ENCODE measurements at regions not wholly inside any gene's neighbourhood (a gene's known extent, or its start where the extent isn't known, plus 50 kb on each side); places are given as distances from the start of the nearest gene placed in this dataset.
A peak's percentile ranks its signal among the peaks of the same experiment; 100 is the strongest.

DNA sequence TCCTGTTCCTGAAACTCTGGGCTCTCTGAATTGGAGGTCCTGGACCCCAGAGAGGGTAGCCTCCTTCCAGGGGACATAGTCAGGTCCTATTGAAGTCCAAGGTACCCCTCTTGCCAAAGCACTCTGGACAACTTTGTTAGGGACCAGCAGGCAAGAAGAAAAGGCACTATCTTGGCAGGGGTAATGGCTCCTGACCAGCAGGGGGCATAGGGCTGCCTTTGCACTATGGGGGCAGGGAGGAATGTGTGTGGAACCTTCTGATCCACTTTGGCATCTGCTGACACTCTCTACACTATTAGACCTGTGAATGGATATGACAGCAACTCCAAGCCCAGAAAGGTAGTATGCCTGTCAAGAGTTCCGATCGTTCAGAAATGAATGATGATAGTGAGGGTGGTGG, 179.0 kb upstream of the CD180 start:
- Histone ChIP-seq H2AFZ (ENCODE audit: low read depth, low read length, poor library complexity, severe bottlenecking) (no peak overlapping the region), H3K4me3 (replicated peaks in 1 of 2; ENCODE audit: low read depth in 1 of 2, low read length in 2 of 2) (no peak overlapping the region), H3K4me1 (ENCODE audit: control insufficient read depth in 1 of 2, insufficient read depth in 2 of 2, low read length in 2 of 2) (no peaks in the 10 kb centered on the region), H3K79me2 (ENCODE audit: insufficient read depth, low read length) (no peaks in the 10 kb centered on the region), H3K9me3 (ENCODE audit: control insufficient read depth in 1 of 2, insufficient read depth in 1 of 2, low read depth in 1 of 2, low read length in 2 of 2) (no peaks in the 10 kb centered on the region), H4K20me1 (ENCODE audit: insufficient read depth) (no peaks in the 10 kb centered on the region), H3K9me2 (ENCODE audit: insufficient read depth) (no peaks in the 10 kb centered on the region), H3K9ac (ENCODE audit: low read length) (no peak overlapping the region), H3K36me3 (ENCODE audit: control insufficient read depth in 1 of 2, insufficient read depth in 2 of 2, low read length in 2 of 2) (no peaks in the 10 kb centered on the region), H3K27ac (ENCODE audit: low read depth, low read length) (no peak overlapping the region), H3K27me3 (ENCODE audit: insufficient read depth, low read length) (no peaks in the 10 kb centered on the region), H3K4me2 (ENCODE audit: low read length) (no peak overlapping the region)
- ChIA-PET POLR2A (no interaction called here), CTCF (no interaction called here), RAD21 (ENCODE audit: low non-redundant PET in 1 of 2, low total read pairs in 2 of 2, uncharacterized antibody in 2 of 2, unreplicated experiment in 2 of 2) (no interaction called here)
- no TSS peak for BruUV-seq (replicated peaks)
- DNase-seq (ENCODE audit: low read depth, low spot score) (no peak), ATAC-seq (no peak)
- no peak for TF ChIP-seq ZFX (IDR thresholded peaks at IDR 0.05)
- TF ChIP-seq JUND (IDR thresholded peaks at IDR 0.05), result no peak
- TF ChIP-seq, protein P1, sequence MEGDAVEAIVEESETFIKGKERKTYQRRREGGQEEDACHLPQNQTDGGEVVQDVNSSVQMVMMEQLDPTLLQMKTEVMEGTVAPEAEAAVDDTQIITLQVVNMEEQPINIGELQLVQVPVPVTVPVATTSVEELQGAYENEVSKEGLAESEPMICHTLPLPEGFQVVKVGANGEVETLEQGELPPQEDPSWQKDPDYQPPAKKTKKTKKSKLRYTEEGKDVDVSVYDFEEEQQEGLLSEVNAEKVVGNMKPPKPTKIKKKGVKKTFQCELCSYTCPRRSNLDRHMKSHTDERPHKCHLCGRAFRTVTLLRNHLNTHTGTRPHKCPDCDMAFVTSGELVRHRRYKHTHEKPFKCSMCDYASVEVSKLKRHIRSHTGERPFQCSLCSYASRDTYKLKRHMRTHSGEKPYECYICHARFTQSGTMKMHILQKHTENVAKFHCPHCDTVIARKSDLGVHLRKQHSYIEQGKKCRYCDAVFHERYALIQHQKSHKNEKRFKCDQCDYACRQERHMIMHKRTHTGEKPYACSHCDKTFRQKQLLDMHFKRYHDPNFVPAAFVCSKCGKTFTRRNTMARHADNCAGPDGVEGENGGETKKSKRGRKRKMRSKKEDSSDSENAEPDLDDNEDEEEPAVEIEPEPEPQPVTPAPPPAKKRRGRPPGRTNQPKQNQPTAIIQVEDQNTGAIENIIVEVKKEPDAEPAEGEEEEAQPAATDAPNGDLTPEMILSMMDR (IDR thresholded peaks at IDR 0.05 in 2 of 3, conservative IDR thresholded peaks at IDR 0.05 in 1 of 3; ENCODE audit: borderline replicate concordance in 1 of 3, insufficient read depth in 1 of 3, low read depth in 2 of 3, low read length in 2 of 3), result peak in 2 of 3 experiments; percentile 14 to 20; a peak in 1 of 6 replicates
- intact Hi-C loops (cut with micrococcal nuclease), result no loop called here

DNA sequence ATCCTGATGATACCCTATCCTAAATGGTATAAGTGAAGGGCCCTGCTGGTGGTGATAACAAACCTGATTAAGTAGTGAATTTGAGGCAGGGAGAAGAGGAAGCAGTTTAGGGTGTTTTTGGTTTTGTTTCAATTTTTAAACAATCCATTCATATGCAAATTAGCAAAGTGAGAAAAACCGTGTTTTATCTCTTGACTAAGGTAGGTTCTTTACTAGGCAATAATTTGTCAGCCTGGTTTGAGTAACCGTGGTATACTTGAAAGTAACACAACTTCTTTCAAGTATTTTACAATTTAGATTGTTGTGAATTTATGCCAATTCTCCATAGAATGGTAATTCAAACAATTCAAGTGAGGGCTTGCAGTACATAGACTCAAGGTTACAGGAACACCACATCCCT, 177.8 kb upstream of the CD180 start:
- Histone ChIP-seq H3K9me3 (ENCODE audit: control insufficient read depth in 1 of 2, insufficient read depth in 1 of 2, low read depth in 1 of 2, low read length in 2 of 2) (no peaks in the 10 kb centered on the region), H2AFZ (ENCODE audit: low read depth, low read length, poor library complexity, severe bottlenecking) (no peak overlapping the region), H3K27me3 (ENCODE audit: insufficient read depth, low read length) (no peaks in the 10 kb centered on the region), H3K36me3 (ENCODE audit: control insufficient read depth in 1 of 2, insufficient read depth in 2 of 2, low read length in 2 of 2) (no peaks in the 10 kb centered on the region), H3K79me2 (ENCODE audit: insufficient read depth, low read length) (no peaks in the 10 kb centered on the region), H3K9me2 (ENCODE audit: insufficient read depth) (no peaks in the 10 kb centered on the region), H3K4me1 (ENCODE audit: control insufficient read depth in 1 of 2, insufficient read depth in 2 of 2, low read length in 2 of 2) (no peaks in the 10 kb centered on the region), H3K9ac (ENCODE audit: low read length) (no peak overlapping the region), H3K4me3 (replicated peaks in 1 of 2; ENCODE audit: low read depth in 1 of 2, low read length in 2 of 2) (no peak overlapping the region), H3K27ac (ENCODE audit: low read depth, low read length) (no peak overlapping the region), H4K20me1 (ENCODE audit: insufficient read depth) (no peaks in the 10 kb centered on the region), H3K4me2 (ENCODE audit: low read length) (no peak overlapping the region)
- ChIA-PET POLR2A (no interaction called here), RAD21 (ENCODE audit: low non-redundant PET in 1 of 2, low total read pairs in 2 of 2, uncharacterized antibody in 2 of 2, unreplicated experiment in 2 of 2) (no interaction called here), CTCF (no interaction called here)
- intact Hi-C loops (cut with micrococcal nuclease), result no loop called here
- TF ChIP-seq SIN3A (IDR thresholded peaks at IDR 0.05; ENCODE audit: low read depth) (no peak), CBX3 (IDR thresholded peaks at IDR 0.05; ENCODE audit: low read depth) (no peak), ELF1 (IDR thresholded peaks at IDR 0.05; ENCODE audit: borderline replicate concordance, low read depth) (no peak), TCF7L2 (IDR thresholded peaks at IDR 0.05; ENCODE audit: borderline replicate concordance, extremely low read depth, insufficient read depth, insufficient read length) (no peak), JUND (IDR thresholded peaks at IDR 0.05) (no peak), POLR2AphosphoS5 (IDR thresholded peaks at IDR 0.05; ENCODE audit: low read depth, low read length) (no peak), SRF (IDR thresholded peaks at IDR 0.05; ENCODE audit: low read depth) (no peak), RAD21 (IDR thresholded peaks at IDR 0.05; ENCODE audit: low read depth) (no peak), REST (IDR thresholded peaks at IDR 0.05; ENCODE audit: low read depth) (no peak), CEBPB (IDR thresholded peaks at IDR 0.05; ENCODE audit: low read depth) (no peak)
- DNase-seq (ENCODE audit: low read depth, low spot score) (no peak), ATAC-seq (no peak)
- no TSS peak for BruUV-seq (replicated peaks)
